H1 (cell line): ENCODE measurements at regions not wholly inside any gene's neighbourhood (a gene's known extent, or its start where the extent isn't known, plus 50 kb on each side); places are given as distances from the start of the nearest gene placed in this dataset.
A peak's percentile ranks its signal among the peaks of the same experiment; 100 is the strongest.

Source experiments
- CTCF ChIA-PET: fragments of 300-600 bp; sonication (Branson Sonifier 250); formaldehyde crosslinking; loops from one replicate; lab custom pipeline; 2021; ENCODE audit not compliant: partially characterized antibody; lab: Charles Lee
- POLR2A ChIA-PET: fragments of 300-600 bp; sonication (Branson Sonifier 250); formaldehyde crosslinking; loops from one replicate; lab custom pipeline; 2021; ENCODE audit warnings: inconsistent platforms; ENCODE audit not compliant: partially characterized antibody; lab: Charles Lee
- DNase-seq, 2 experiments: peaks; one replicate each; pipeline versions ENCODE4 v3.0.0 to v3.0.0-alpha.2; 2010 to 2022; ENCODE audit warnings: low spot score in 2 of 2, low read depth in 1 of 2, mixed read lengths in 1 of 2
- FAIRE-seq: peaks from 2 replicates; lab custom pipeline; 2011; peaks lifted over from hg19 to GRCh38; lab: Jason Lieb, UNC
- H2AFZ ChIP-seq: 2 replicates; pipeline ENCODE4 v1.8.1; 2012; ENCODE audit warnings: low read length, inconsistent platforms
- H2AK5ac ChIP-seq: 2 replicates; pipeline ENCODE4 v1.6.1; 2013; ENCODE audit warnings: low read depth, low read length
- H2BK120ac ChIP-seq: replicated peaks from 2 replicates; pipeline ENCODE3; 2013; ENCODE audit warnings: low read depth, low read length, inconsistent platforms
- H2BK12ac ChIP-seq: 2 replicates; pipeline ENCODE4 v1.6.1; 2013; ENCODE audit warnings: low read depth, low read length
- H2BK15ac ChIP-seq: 2 replicates; pipeline ENCODE4 v1.6.1; 2013; ENCODE audit warnings: low read length
- H2BK20ac ChIP-seq: 2 replicates; pipeline ENCODE4 v1.6.1; 2013; ENCODE audit warnings: low read length
- H2BK5ac ChIP-seq: 2 replicates; pipeline ENCODE4 v1.6.1; 2013; ENCODE audit warnings: low read depth, low read length
- H3K14ac ChIP-seq: 2 replicates; pipeline ENCODE4 v1.6.1; 2013; ENCODE audit warnings: inconsistent platforms; ENCODE audit not compliant: insufficient read length
- H3K18ac ChIP-seq: 2 replicates; pipeline ENCODE4 v1.6.1; 2013; ENCODE audit warnings: low read length; ENCODE audit errors: extremely low read depth
- H3K23ac ChIP-seq: 2 replicates; pipeline ENCODE4 v1.6.1; 2013; ENCODE audit warnings: inconsistent platforms; ENCODE audit not compliant: insufficient read length
- H3K23me2 ChIP-seq: 2 replicates; pipeline ENCODE4 v1.6.1; 2013; ENCODE audit warnings: low read depth, low read length
- H3K27ac ChIP-seq: 2 replicates; pipeline ENCODE4 v1.6.1; 2011; ENCODE audit warnings: low read depth, low read length, inconsistent platforms
- H3K27me3 ChIP-seq, 4 experiments: replicated peaks in 1 of 4; 1 replicate in 1 of 4; 2 replicates in 3 of 4; pipeline versions ENCODE4 v1.6.1 to v1.8.1; 2011 to 2013; ENCODE audit warnings: low read length in 3 of 4, mild to moderate bottlenecking in 3 of 4, inconsistent platforms in 2 of 4, mixed read lengths in 2 of 4, moderate library complexity in 1 of 4; ENCODE audit not compliant: control insufficient read depth in 3 of 4, insufficient read depth in 3 of 4; ENCODE audit errors: extremely low read depth in 1 of 4
- H3K36me3 ChIP-seq, 4 experiments: 2 replicates each; pipeline versions ENCODE4 v1.6.1 to v1.8.1; 2011 to 2013; ENCODE audit warnings: mild to moderate bottlenecking in 4 of 4, low read length in 3 of 4, moderate library complexity in 2 of 4, control low read depth in 1 of 4, inconsistent platforms in 1 of 4; ENCODE audit not compliant: insufficient read depth in 4 of 4, control insufficient read depth in 2 of 4
- H3K4ac ChIP-seq: replicated peaks from 2 replicates; pipeline ENCODE3; 2013; ENCODE audit warnings: low read length, low read depth, mixed read lengths, inconsistent platforms; ENCODE audit not compliant: insufficient read length
- H3K4me1 ChIP-seq, 4 experiments: replicated peaks in 1 of 4; 1 replicate in 1 of 4; 2 replicates in 3 of 4; pipeline versions ENCODE4 v1.6.1 to v1.8.1; 2011 to 2013; ENCODE audit warnings: low read length in 3 of 4, inconsistent platforms in 2 of 4, mixed read lengths in 1 of 4; ENCODE audit not compliant: insufficient read depth in 4 of 4, control insufficient read depth in 3 of 4
- H3K4me2 ChIP-seq, 2 experiments: 2 replicates each; pipeline versions ENCODE4 v1.6.1 to v1.8.1; 2011 to 2013; ENCODE audit warnings: low read depth in 2 of 2, low read length in 2 of 2, control low read depth in 1 of 2, inconsistent platforms in 1 of 2, mild to moderate bottlenecking in 1 of 2; ENCODE audit not compliant: insufficient read depth in 1 of 2
- H3K4me3 ChIP-seq, 4 experiments: fragments of 200-600, 300-600 bp in 1 of 4; sonication (generic), shearing (Covaris generic), sonication (Bioruptor Twin) in 1 of 4; 2 replicates each; pipeline versions ENCODE4 v1.5.1 to v1.8.1; 2011 to 2016; ENCODE audit warnings: low read length in 4 of 4, low read depth in 3 of 4, control low read depth in 2 of 4, inconsistent platforms in 2 of 4, mild to moderate bottlenecking in 2 of 4, mixed read lengths in 1 of 4, moderate library complexity in 1 of 4; ENCODE audit not compliant: insufficient read depth in 2 of 4; ENCODE audit errors: extremely low read depth in 1 of 4
- H3K56ac ChIP-seq: replicated peaks from 2 replicates; pipeline ENCODE3; 2013; ENCODE audit warnings: low read depth, mild to moderate bottlenecking, mixed read lengths, low read length, inconsistent platforms; ENCODE audit not compliant: insufficient read length
- H3K79me1 ChIP-seq: 2 replicates; pipeline ENCODE4 v1.6.1; 2013; ENCODE audit warnings: low read depth, low read length, control low read depth
- H3K79me2 ChIP-seq, 2 experiments: 2 replicates each; pipeline versions ENCODE4 v1.6.1 to v1.8.1; 2012 to 2013; ENCODE audit warnings: low read length in 2 of 2, mild to moderate bottlenecking in 2 of 2, inconsistent platforms in 1 of 2; ENCODE audit not compliant: insufficient read depth in 2 of 2, control insufficient read depth in 1 of 2
- H3K9ac ChIP-seq, 4 experiments: replicated peaks in 1 of 4; 1 replicate in 1 of 4; 2 replicates in 3 of 4; pipeline versions ENCODE4 v1.6.1 to v1.8.1; 2011 to 2013; ENCODE audit warnings: low read depth in 3 of 4, low read length in 3 of 4, control low read depth in 2 of 4, mild to moderate bottlenecking in 2 of 4, moderate library complexity in 2 of 4, inconsistent platforms in 1 of 4; ENCODE audit errors: extremely low read depth in 1 of 4
- H3K9me3 ChIP-seq, 2 experiments: 2 replicates each; pipeline versions ENCODE4 v1.6.1 to v1.8.1; 2012 to 2013; ENCODE audit warnings: mild to moderate bottlenecking in 2 of 2, moderate library complexity in 2 of 2, control low read depth in 1 of 2, inconsistent platforms in 1 of 2, low read depth in 1 of 2, low read length in 1 of 2, mixed read lengths in 1 of 2; ENCODE audit not compliant: insufficient read depth in 2 of 2
- H4K20me1 ChIP-seq, 2 experiments: replicated peaks in 1 of 2; 2 replicates each; pipeline versions ENCODE3 to v1.8.1; 2011 to 2013; ENCODE audit warnings: inconsistent platforms in 2 of 2, low read length in 2 of 2, mild to moderate bottlenecking in 1 of 2; ENCODE audit not compliant: insufficient read depth in 2 of 2, control insufficient read depth in 1 of 2
- H4K5ac ChIP-seq: 2 replicates; pipeline ENCODE4 v1.6.1; 2013; ENCODE audit warnings: low read length, low read depth, mixed read lengths, inconsistent platforms; ENCODE audit not compliant: insufficient read length
- H4K8ac ChIP-seq: 2 replicates; pipeline ENCODE4 v1.8.0; 2013; ENCODE audit warnings: mild to moderate bottlenecking, moderate library complexity, low read length, inconsistent platforms; ENCODE audit not compliant: insufficient read depth; ENCODE audit errors: extremely low read depth
- H4K91ac ChIP-seq: replicated peaks from 2 replicates; pipeline ENCODE3; 2013; ENCODE audit warnings: low read length, mixed read lengths, inconsistent platforms; ENCODE audit not compliant: insufficient read length
- CREB1 ChIP-seq: IDR thresholded peaks from 2 replicates; pipeline ENCODE4 v1.6.1; 2012; ENCODE audit warnings: inconsistent platforms
- EP300 ChIP-seq, 2 experiments: IDR thresholded peaks; 1 replicate in 1 of 2; 2 replicates in 1 of 2; pipeline ENCODE4 v1.6.1; 2011 to 2012; ENCODE audit warnings: low read depth in 2 of 2, low read length in 2 of 2, mild to moderate bottlenecking in 2 of 2, borderline replicate concordance in 1 of 2, inconsistent platforms in 1 of 2, moderate library complexity in 1 of 2
- EZH2 ChIP-seq: fragments of 200-600 bp; sonication (generic); IDR thresholded peaks from 2 replicates; pipeline ENCODE4 v1.7.1; 2012; ENCODE audit warnings: low read depth, mild to moderate bottlenecking, moderate library complexity, low read length, inconsistent platforms; ENCODE audit not compliant: severe bottlenecking
- GABPA ChIP-seq: IDR thresholded peaks from 2 replicates; pipeline ENCODE4 v1.6.1; 2011; ENCODE audit warnings: mild to moderate bottlenecking, low read length, moderate library complexity, borderline replicate concordance; ENCODE audit not compliant: insufficient read depth
- HDAC6 ChIP-seq: IDR thresholded peaks from one replicate; pipeline ENCODE4 v1.7.1; 2012; ENCODE audit warnings: low read depth, mild to moderate bottlenecking, inconsistent platforms, low read length, moderate library complexity
- KDM1A ChIP-seq: fragments of 200-600, 300-600 bp; sonication (generic); IDR thresholded peaks from 2 replicates; pipeline ENCODE4 v1.7.1; 2016; ENCODE audit warnings: mild to moderate bottlenecking, low read length, borderline replicate concordance
- KDM4A ChIP-seq: IDR thresholded peaks from one replicate; pipeline ENCODE4 v1.7.1; 2012; ENCODE audit warnings: low read depth, mild to moderate bottlenecking, moderate library complexity, low read length, inconsistent platforms; ENCODE audit not compliant: severe bottlenecking
- SIX5 ChIP-seq: IDR thresholded peaks from 2 replicates; pipeline ENCODE4 v1.6.1; 2011; ENCODE audit warnings: mild to moderate bottlenecking, low read depth, low read length
- SP2 ChIP-seq: IDR thresholded peaks from 2 replicates; pipeline ENCODE4 v1.6.1; 2012; ENCODE audit warnings: mild to moderate bottlenecking, low read length, inconsistent platforms
- YY1 ChIP-seq: IDR thresholded peaks from 2 replicates; pipeline ENCODE4 v1.6.1; 2011; ENCODE audit warnings: low read depth, mild to moderate bottlenecking, low read length
- ZNF274 ChIP-seq: IDR thresholded peaks from 2 replicates; pipeline ENCODE4 v1.7.0; 2012; ENCODE audit warnings: low read length, borderline replicate concordance; ENCODE audit errors: extremely low read depth
- WGBS, 2 experiments: shearing (Covaris generic) in 1 of 2; methylation state at CpG; one replicate each; pipeline versions ENCODE4 v1.1.6 to v1.1.7; 2013 to 2015; ENCODE audit warnings: low lambda C conversion rate in 2 of 2, mixed read lengths in 2 of 2, inconsistent platforms in 1 of 2, low coverage in 1 of 2, missing lambda C conversion rate in 1 of 2; ENCODE audit not compliant: insufficient replicate concordance in 2 of 2, insufficient coverage in 1 of 2, insufficient read length in 1 of 2; ENCODE audit errors: extremely low coverage in 1 of 2, missing lambda C conversion rate in 1 of 2; 5-methylcytosine and 5-hydroxymethylcytosine counted together
- TF ChIP-seq, protein P1 (sequence below), 3 experiments: IDR thresholded peaks; 1 replicate in 2 of 3; 2 replicates in 1 of 3; pipeline versions ENCODE4 v1.5.1 to v1.6.1; 2011; ENCODE audit warnings: low read length in 3 of 3, mild to moderate bottlenecking in 3 of 3, inconsistent platforms in 2 of 3, low read depth in 1 of 3, moderate library complexity in 1 of 3; ENCODE audit not compliant: insufficient read depth in 1 of 3; ENCODE audit errors: control extremely low read depth in 1 of 3

DNA sequence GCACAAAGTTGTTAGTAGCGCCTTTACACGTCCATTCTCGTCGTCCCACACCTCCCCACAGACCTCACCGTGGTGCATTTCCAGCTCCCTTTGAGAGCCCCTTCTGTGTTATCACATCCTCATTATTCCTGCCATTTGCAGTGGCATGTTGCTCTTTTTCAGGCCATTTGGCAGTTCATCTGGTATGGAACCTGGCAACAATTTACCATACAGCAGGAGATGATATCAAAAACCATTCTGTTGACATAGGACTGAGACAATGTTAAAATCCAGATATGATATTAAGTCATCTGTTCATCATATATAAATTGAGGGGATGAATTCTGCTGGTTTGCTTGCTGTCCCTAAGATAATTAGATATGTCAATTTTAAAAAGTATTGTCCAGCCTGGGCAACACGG, 83.0 kb downstream of the TMEM174 start:
- no peak overlapping the region for H4K91ac ChIP-seq
- no peak overlapping the region; a peak in 1 of 7 replicates for H3K9ac ChIP-seq
- no peaks in the 10 kb centered on the region for H4K20me1 ChIP-seq
- H2BK120ac ChIP-seq, result no peak overlapping the region
- POLR2A ChIA-PET, result no interaction called here
- no peak overlapping the region for H4K5ac ChIP-seq
- H4K8ac ChIP-seq, result no peak overlapping the region
- H3K18ac ChIP-seq, result no peak overlapping the region
- H3K4me3 ChIP-seq, result no peak overlapping the region
- FAIRE-seq, result no peak
- no peak overlapping the region for H2AFZ ChIP-seq
- no peak overlapping the region for H2AK5ac ChIP-seq
- H3K4me1 ChIP-seq, result no peaks in the 10 kb centered on the region
- H3K23ac ChIP-seq, result no peak overlapping the region
- 93% methylated on average over 6 of the region's 6 CpGs; no CpG with 5 or more reads in 1 of the 2 experiments for WGBS, 2 experiments
- no peak overlapping the region for H3K14ac ChIP-seq
- CTCF ChIA-PET, result interaction anchor here (0.9 kb wide), 1 partner anchor 9 kb away, joined by 3 read pairs; no protein-coding TSS in a partner anchor
- no peak overlapping the region for H3K56ac ChIP-seq
- H2BK20ac ChIP-seq, result no peak overlapping the region
- TF ChIP-seq GABPA, result no peak
- no peak for TF ChIP-seq EZH2
- no peak for TF ChIP-seq KDM1A
- no peak for TF ChIP-seq HDAC6
- TF ChIP-seq SP2, result no peak
- no peak for TF ChIP-seq CREB1
- no peak for TF ChIP-seq YY1
- no peak for TF ChIP-seq EP300 (IDR thresholded peaks at IDR 0.05; ENCODE audit: borderline replicate concordance in 1 of 2, low read depth in 2 of 2, low read length in 2 of 2)
- no peak for TF ChIP-seq KDM4A
- TF ChIP-seq SIX5, result no peak
- TF ChIP-seq, protein P1, sequence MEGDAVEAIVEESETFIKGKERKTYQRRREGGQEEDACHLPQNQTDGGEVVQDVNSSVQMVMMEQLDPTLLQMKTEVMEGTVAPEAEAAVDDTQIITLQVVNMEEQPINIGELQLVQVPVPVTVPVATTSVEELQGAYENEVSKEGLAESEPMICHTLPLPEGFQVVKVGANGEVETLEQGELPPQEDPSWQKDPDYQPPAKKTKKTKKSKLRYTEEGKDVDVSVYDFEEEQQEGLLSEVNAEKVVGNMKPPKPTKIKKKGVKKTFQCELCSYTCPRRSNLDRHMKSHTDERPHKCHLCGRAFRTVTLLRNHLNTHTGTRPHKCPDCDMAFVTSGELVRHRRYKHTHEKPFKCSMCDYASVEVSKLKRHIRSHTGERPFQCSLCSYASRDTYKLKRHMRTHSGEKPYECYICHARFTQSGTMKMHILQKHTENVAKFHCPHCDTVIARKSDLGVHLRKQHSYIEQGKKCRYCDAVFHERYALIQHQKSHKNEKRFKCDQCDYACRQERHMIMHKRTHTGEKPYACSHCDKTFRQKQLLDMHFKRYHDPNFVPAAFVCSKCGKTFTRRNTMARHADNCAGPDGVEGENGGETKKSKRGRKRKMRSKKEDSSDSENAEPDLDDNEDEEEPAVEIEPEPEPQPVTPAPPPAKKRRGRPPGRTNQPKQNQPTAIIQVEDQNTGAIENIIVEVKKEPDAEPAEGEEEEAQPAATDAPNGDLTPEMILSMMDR (IDR thresholded peaks at IDR 0.05; ENCODE audit: control extremely low read depth in 1 of 3, insufficient read depth in 1 of 3, low read depth in 1 of 3, low read length in 3 of 3), result no peak
- TF ChIP-seq ZNF274, result no peak
- no peak overlapping the region for H2BK5ac ChIP-seq
- H3K36me3 ChIP-seq, result no peaks in the 10 kb centered on the region
- H3K4ac ChIP-seq, result no peak overlapping the region
- H3K4me2 ChIP-seq, result no peak overlapping the region
- H2BK15ac ChIP-seq, result no peak overlapping the region
- H3K23me2 ChIP-seq, result no peaks in the 10 kb centered on the region
- H3K27ac ChIP-seq, result no peak overlapping the region
- H2BK12ac ChIP-seq, result peak overlapping the region; percentile 10; the same call in 1 of the 2 replicates
- no peaks in the 10 kb centered on the region for H3K79me1 ChIP-seq
- no peaks in the 10 kb centered on the region for H3K79me2 ChIP-seq
- no peaks in the 10 kb centered on the region for H3K9me3 ChIP-seq
- H3K27me3 ChIP-seq, result no peaks in the 10 kb centered on the region; a peak in 3 of 7 replicates
- peak in 1 of 2 experiments; percentile 41 for DNase-seq
